ENCODE measurements at regions not wholly inside any gene's neighbourhood (a gene's known extent, or its start where the extent isn't known, plus 50 kb on each side); places are given as distances from the start of the nearest gene placed in this dataset.

GRCh38 chr4:24637173-24637572, 52.8 kb upstream of the DHX15 start:
- in situ Hi-C loops (cut with MboI; ENCODE audit: low pct_unique_long_range_greater_than_20kb, low sequenced_read_pairs), result no loop called here
- DNase-seq, result no peak

- in situ Hi-C loops (cut with MboI; ENCODE audit: low pct_unique_long_range_greater_than_20kb, low sequenced_read_pairs), result no loop called here
- no peak for DNase-seq
Measured at GRCh38 chr4:24638396-24638875, 54.1 kb upstream of the DHX15 start.

GRCh38 chr4:24639714-24640113, 55.4 kb upstream of the DHX15 start:
- DNase-seq, result no peak
- in situ Hi-C loops (cut with MboI; ENCODE audit: low pct_unique_long_range_greater_than_20kb, low sequenced_read_pairs), result no loop called here

- in situ Hi-C loops (cut with MboI; ENCODE audit: low pct_unique_long_range_greater_than_20kb, low sequenced_read_pairs), result no loop called here
- no peak for DNase-seq
Measured at GRCh38 chr4:24640366-24640765, 56.0 kb upstream of the DHX15 start.

GRCh38 chr4:24642981-24643547, 58.7 kb upstream of the DHX15 start:
- in situ Hi-C loops (cut with MboI; ENCODE audit: low pct_unique_long_range_greater_than_20kb, low sequenced_read_pairs), result no loop called here
- DNase-seq, result no peak

- in situ Hi-C loops (cut with MboI; ENCODE audit: low pct_unique_long_range_greater_than_20kb, low sequenced_read_pairs), result no loop called here
- peak; percentile 41 for DNase-seq
Measured at GRCh38 chr4:24643774-24644520, 59.6 kb upstream of the DHX15 start.

GRCh38 chr4:24644983-24645764, 60.8 kb upstream of the DHX15 start:
- in situ Hi-C loops (cut with MboI; ENCODE audit: low pct_unique_long_range_greater_than_20kb, low sequenced_read_pairs), result no loop called here
- no peak for DNase-seq

GRCh38 chr4:24645765-24646550, 61.6 kb upstream of the DHX15 start:
- no peak for DNase-seq
- in situ Hi-C loops (cut with MboI; ENCODE audit: low pct_unique_long_range_greater_than_20kb, low sequenced_read_pairs), result no loop called here

- DNase-seq, result no peak
- in situ Hi-C loops (cut with MboI; ENCODE audit: low pct_unique_long_range_greater_than_20kb, low sequenced_read_pairs), result no loop called here
Measured at GRCh38 chr4:24646798-24647460, 62.6 kb upstream of the DHX15 start.

- peak; percentile 59 for DNase-seq
- in situ Hi-C loops (cut with MboI; ENCODE audit: low pct_unique_long_range_greater_than_20kb, low sequenced_read_pairs), result no loop called here
Measured at GRCh38 chr4:24650849-24651640, 66.7 kb upstream of the DHX15 start.

- DNase-seq, result no peak
Measured at GRCh38 chr4:24655326-24655725, 71.0 kb upstream of the DHX15 start.

GRCh38 chr4:24655971-24656370, 71.6 kb upstream of the DHX15 start:
- in situ Hi-C loops (cut with MboI; ENCODE audit: low pct_unique_long_range_greater_than_20kb, low sequenced_read_pairs), result no loop called here
- peak; percentile 14 for DNase-seq

More at GRCh38 chr4:24655326-24655725, 71.0 kb upstream of the DHX15 start:
- in situ Hi-C loops (cut with MboI; ENCODE audit: low pct_unique_long_range_greater_than_20kb, low sequenced_read_pairs), result no loop called here

GRCh38 chr4:24656906-24657305, 72.6 kb upstream of the DHX15 start:
- DNase-seq, result no peak

GRCh38 chr4:24657768-24658617, 73.6 kb upstream of the DHX15 start:
- in situ Hi-C loops (cut with MboI; ENCODE audit: low pct_unique_long_range_greater_than_20kb, low sequenced_read_pairs), result no loop called here
- DNase-seq, result peak; percentile 93

More at GRCh38 chr4:24656906-24657305, 72.6 kb upstream of the DHX15 start:
- in situ Hi-C loops (cut with MboI; ENCODE audit: low pct_unique_long_range_greater_than_20kb, low sequenced_read_pairs), result no loop called here

- no peak for DNase-seq
- in situ Hi-C loops (cut with MboI; ENCODE audit: low pct_unique_long_range_greater_than_20kb, low sequenced_read_pairs), result no loop called here
Measured at GRCh38 chr4:24659241-24659961, 75.0 kb upstream of the DHX15 start.

GRCh38 chr4:24662056-24662455, 77.7 kb upstream of the DHX15 start:
- in situ Hi-C loops (cut with MboI; ENCODE audit: low pct_unique_long_range_greater_than_20kb, low sequenced_read_pairs), result no loop called here
- DNase-seq, result no peak

GRCh38 chr4:24662542-24662941, 78.2 kb upstream of the DHX15 start:
- in situ Hi-C loops (cut with MboI; ENCODE audit: low pct_unique_long_range_greater_than_20kb, low sequenced_read_pairs), result no loop called here
- DNase-seq, result no peak
